ENCODE measurements at regions not wholly inside any gene's neighbourhood (a gene's known extent, or its start where the extent isn't known, plus 50 kb on each side); places are given as distances from the start of the nearest gene placed in this dataset.

DNA sequence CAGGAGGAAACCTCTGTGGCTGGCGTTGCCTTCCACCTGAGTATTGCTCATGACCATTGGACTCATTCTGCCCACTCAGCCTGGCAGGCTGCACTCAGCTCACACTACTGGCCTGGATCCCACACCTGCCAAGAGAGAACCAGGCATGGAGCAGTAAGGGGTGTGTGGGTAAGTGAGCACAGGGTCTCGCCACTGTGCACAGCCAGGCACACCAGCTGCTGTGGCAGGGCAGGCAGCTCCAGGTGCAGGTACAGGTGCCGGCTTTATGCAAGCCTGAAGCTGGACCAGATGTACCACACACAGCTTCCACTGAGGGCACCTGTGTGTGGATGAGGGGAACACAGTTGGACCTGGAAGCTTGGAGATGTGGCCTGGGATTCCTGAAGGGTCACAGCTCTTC lies 295.2 kb upstream of the SNX7 start:
- Histone ChIP-seq H3K4me3 (ENCODE audit: low read length) (no peak overlapping the region), H3K4me1 (ENCODE audit: control insufficient read depth, insufficient read depth, low read length) (no peaks in the 10 kb centered on the region), H3K27ac (ENCODE audit: low read depth, low read length) (no peak overlapping the region), H3K9ac (ENCODE audit: low read length) (no peak overlapping the region), H3K36me3 (ENCODE audit: control insufficient read depth, insufficient read depth, low read length) (no peaks in the 10 kb centered on the region), H3K27me3 (ENCODE audit: control insufficient read depth, insufficient read depth, low read length) (no peaks in the 10 kb centered on the region)

GRCh38 chr1:98364544-98364943 lies 297.0 kb upstream of the SNX7 start:
- Histone ChIP-seq H3K36me3 (ENCODE audit: control insufficient read depth, insufficient read depth, low read length) (no peaks in the 10 kb centered on the region), H3K27me3 (ENCODE audit: control insufficient read depth, insufficient read depth, low read length) (no peaks in the 10 kb centered on the region), H3K9ac (ENCODE audit: low read length) (no peak overlapping the region), H3K4me3 (ENCODE audit: low read length) (no peak overlapping the region), H3K27ac (ENCODE audit: low read depth, low read length) (no peak overlapping the region), H3K4me1 (ENCODE audit: control insufficient read depth, insufficient read depth, low read length) (no peaks in the 10 kb centered on the region)

DNA sequence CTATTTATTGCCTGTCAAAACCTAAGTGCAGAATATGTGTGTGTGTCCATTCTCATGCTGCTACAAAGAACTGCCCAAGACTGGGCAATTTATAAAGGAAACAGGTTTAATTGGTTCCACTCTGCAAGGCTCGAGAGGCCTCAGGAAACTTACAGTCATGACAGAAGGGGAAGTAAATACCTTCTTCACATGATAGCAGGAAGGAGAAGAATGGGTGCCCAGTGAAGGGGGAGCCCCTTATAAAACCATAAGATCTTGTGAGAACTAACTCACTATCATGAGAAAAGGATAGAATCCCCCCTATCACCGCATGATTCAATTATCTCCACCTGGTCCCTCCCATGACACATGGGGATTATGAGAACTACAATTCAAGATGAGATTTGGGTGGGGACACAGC lies 300.7 kb upstream of the SNX7 start:
- H3K27me3 ChIP-seq (ENCODE audit: control insufficient read depth, insufficient read depth, low read length), result no peaks in the 10 kb centered on the region
- H3K4me1 ChIP-seq (ENCODE audit: control insufficient read depth, insufficient read depth, low read length), result no peaks in the 10 kb centered on the region
- no peaks in the 10 kb centered on the region for H3K36me3 ChIP-seq (ENCODE audit: control insufficient read depth, insufficient read depth, low read length)
- no peak overlapping the region for H3K4me3 ChIP-seq (ENCODE audit: low read length)
- H3K9ac ChIP-seq (ENCODE audit: low read length), result no peak overlapping the region
- H3K27ac ChIP-seq (ENCODE audit: low read depth, low read length), result no peak overlapping the region

- no peak overlapping the region for H3K9ac ChIP-seq (ENCODE audit: low read length)
- no peaks in the 10 kb centered on the region for H3K27me3 ChIP-seq (ENCODE audit: control insufficient read depth, insufficient read depth, low read length)
- H3K4me3 ChIP-seq (ENCODE audit: low read length), result no peak overlapping the region
- no peak overlapping the region for H3K27ac ChIP-seq (ENCODE audit: low read depth, low read length)
- H3K4me1 ChIP-seq (ENCODE audit: control insufficient read depth, insufficient read depth, low read length), result no peaks in the 10 kb centered on the region
- no peaks in the 10 kb centered on the region for H3K36me3 ChIP-seq (ENCODE audit: control insufficient read depth, insufficient read depth, low read length)
Observed at GRCh38 chr1:98355656-98356383, 305.7 kb upstream of the SNX7 start.

DNA sequence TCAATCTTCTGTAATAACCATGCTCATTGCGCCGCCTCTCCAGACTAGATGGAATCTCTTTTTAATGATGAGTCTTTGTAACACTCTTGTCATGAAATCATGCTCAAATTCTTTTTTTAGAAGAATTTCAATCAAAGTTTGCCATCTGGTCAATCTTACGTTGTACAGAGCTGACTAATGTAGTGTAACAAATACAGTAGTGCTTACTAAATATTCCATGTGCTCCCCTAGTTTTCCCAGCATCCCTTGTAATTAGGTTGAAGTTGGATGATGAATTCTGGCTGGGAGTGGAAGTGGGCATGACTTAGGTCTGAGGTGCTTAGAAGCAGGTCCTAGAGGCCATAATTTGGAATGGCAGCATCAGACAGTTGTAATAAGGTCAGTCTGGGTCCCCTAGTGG lies 309.1 kb upstream of the SNX7 start:
- Histone ChIP-seq H3K4me1 (ENCODE audit: control insufficient read depth, insufficient read depth, low read length) (no peaks in the 10 kb centered on the region), H3K27me3 (ENCODE audit: control insufficient read depth, insufficient read depth, low read length) (no peaks in the 10 kb centered on the region), H3K4me3 (ENCODE audit: low read length) (no peak overlapping the region), H3K9ac (ENCODE audit: low read length) (no peak overlapping the region), H3K27ac (ENCODE audit: low read depth, low read length) (no peak overlapping the region), H3K36me3 (ENCODE audit: control insufficient read depth, insufficient read depth, low read length) (no peaks in the 10 kb centered on the region)

DNA sequence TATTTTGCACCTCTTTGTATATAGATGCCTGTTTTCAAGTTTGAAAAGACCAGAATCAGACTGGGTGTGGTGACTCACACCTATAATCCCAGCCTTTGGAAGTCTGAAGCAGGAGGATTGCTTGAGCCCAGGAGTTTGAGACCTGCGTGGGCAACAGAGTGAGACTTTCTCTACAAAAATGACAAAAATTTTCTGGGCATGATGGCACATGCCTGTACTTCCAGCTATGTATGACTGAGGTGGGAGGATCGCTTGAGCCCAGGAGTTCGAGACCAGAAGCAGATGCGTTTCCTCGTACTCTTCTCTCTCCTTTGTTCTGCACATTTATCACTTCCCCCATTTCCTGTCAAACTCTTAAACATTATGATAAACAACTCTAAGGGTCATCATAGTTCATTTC lies 310.0 kb upstream of the SNX7 start:
- no peak overlapping the region for H3K9ac ChIP-seq (ENCODE audit: low read length)
- no peak overlapping the region for H3K27ac ChIP-seq (ENCODE audit: low read depth, low read length)
- no peaks in the 10 kb centered on the region for H3K36me3 ChIP-seq (ENCODE audit: control insufficient read depth, insufficient read depth, low read length)
- no peaks in the 10 kb centered on the region for H3K4me1 ChIP-seq (ENCODE audit: control insufficient read depth, insufficient read depth, low read length)
- no peaks in the 10 kb centered on the region for H3K27me3 ChIP-seq (ENCODE audit: control insufficient read depth, insufficient read depth, low read length)
- no peak overlapping the region for H3K4me3 ChIP-seq (ENCODE audit: low read length)

DNA sequence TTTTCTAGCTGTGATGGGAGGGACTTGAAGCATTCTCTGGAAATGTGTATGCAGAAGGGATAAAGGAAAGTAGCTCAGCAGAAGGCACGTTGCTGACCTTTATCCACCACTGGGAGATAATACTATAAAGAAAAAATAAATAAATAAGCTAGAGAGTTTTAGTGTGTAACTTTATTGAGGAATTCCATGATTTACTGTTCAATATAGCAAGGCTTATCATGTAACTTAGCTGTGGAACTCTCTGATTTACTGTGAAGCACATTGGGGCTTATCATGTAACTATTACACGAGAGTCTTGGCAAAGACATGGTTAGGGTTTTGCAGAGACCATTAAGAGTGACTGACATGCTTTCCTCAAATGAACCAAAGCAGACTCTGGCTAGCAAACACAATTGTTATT lies 316.1 kb upstream of the SNX7 start:
- Histone ChIP-seq H3K4me1 (ENCODE audit: control insufficient read depth, insufficient read depth, low read length) (no peaks in the 10 kb centered on the region), H3K9ac (ENCODE audit: low read length) (no peak overlapping the region), H3K4me3 (ENCODE audit: low read length) (no peak overlapping the region), H3K27me3 (ENCODE audit: control insufficient read depth, insufficient read depth, low read length) (no peaks in the 10 kb centered on the region), H3K36me3 (ENCODE audit: control insufficient read depth, insufficient read depth, low read length) (no peaks in the 10 kb centered on the region), H3K27ac (ENCODE audit: low read depth, low read length) (no peak overlapping the region)

DNA sequence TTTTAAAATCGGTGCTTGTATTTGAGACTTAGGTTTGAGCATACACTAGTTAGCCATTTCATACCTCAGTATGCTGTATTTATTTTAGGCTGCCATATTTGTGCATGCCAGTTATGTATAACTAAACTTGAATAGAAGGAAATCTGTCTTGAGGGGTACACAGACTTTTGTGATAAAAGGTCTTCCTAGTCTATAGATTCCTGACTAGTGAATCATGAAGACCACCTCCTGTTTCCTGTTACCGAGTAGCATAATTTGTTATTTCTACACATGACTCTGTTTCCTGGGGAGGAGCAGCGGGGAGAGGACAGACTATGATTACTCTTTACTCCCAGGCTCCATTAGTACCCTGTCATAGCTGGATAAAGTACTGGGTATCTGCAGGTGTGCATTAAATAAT lies 316.8 kb upstream of the SNX7 start:
- no peak overlapping the region for H3K27ac ChIP-seq (ENCODE audit: low read depth, low read length)
- H3K4me3 ChIP-seq (ENCODE audit: low read length), result no peak overlapping the region
- no peak overlapping the region for H3K9ac ChIP-seq (ENCODE audit: low read length)
- H3K36me3 ChIP-seq (ENCODE audit: control insufficient read depth, insufficient read depth, low read length), result no peaks in the 10 kb centered on the region
- H3K27me3 ChIP-seq (ENCODE audit: control insufficient read depth, insufficient read depth, low read length), result no peaks in the 10 kb centered on the region
- no peaks in the 10 kb centered on the region for H3K4me1 ChIP-seq (ENCODE audit: control insufficient read depth, insufficient read depth, low read length)

GRCh38 chr1:98342566-98342965 lies 319.0 kb upstream of the SNX7 start:
- Histone ChIP-seq H3K36me3 (ENCODE audit: control insufficient read depth, insufficient read depth, low read length) (no peaks in the 10 kb centered on the region), H3K27me3 (ENCODE audit: control insufficient read depth, insufficient read depth, low read length) (no peaks in the 10 kb centered on the region), H3K4me1 (ENCODE audit: control insufficient read depth, insufficient read depth, low read length) (no peaks in the 10 kb centered on the region), H3K27ac (ENCODE audit: low read depth, low read length) (no peak overlapping the region), H3K4me3 (ENCODE audit: low read length) (no peak overlapping the region), H3K9ac (ENCODE audit: low read length) (no peak overlapping the region)

GRCh38 chr1:98340511-98340910 lies 321.0 kb upstream of the SNX7 start:
- H3K27me3 ChIP-seq (ENCODE audit: control insufficient read depth, insufficient read depth, low read length), result no peaks in the 10 kb centered on the region
- H3K36me3 ChIP-seq (ENCODE audit: control insufficient read depth, insufficient read depth, low read length), result no peaks in the 10 kb centered on the region
- H3K4me1 ChIP-seq (ENCODE audit: control insufficient read depth, insufficient read depth, low read length), result no peaks in the 10 kb centered on the region
- no peak overlapping the region for H3K4me3 ChIP-seq (ENCODE audit: low read length)
- H3K27ac ChIP-seq (ENCODE audit: low read depth, low read length), result no peak overlapping the region
- H3K9ac ChIP-seq (ENCODE audit: low read length), result no peak overlapping the region

DNA sequence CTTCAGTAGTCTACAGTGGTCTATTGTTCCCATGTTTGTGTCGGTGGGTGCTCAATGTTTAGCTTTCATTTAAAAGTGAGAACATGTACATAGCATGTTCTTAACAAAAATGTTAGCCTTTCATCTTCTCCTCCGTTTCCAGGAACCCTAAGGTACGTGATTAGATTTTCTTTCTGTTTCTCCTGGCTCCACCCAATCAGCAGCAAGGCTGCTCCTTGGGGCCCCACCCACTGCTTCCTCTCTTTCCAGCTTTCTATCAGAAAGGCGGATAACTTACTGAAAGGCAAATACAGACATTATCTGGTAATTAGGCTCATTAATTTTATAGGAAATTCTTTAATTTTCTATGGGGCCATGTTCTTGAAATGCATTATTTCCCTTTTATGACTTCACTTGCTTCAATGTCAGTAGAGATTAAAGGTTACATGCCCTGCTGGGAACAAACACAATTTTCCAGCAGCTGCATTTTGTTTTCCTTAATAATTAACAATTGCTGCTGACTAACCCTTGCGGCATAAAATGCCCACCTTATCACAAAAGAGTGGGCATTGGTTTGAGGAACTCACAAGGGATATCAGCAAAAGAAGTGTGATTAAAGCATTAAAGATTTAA lies 324.9 kb upstream of the SNX7 start:
- Histone ChIP-seq H3K4me3 (ENCODE audit: low read length) (no peak overlapping the region), H3K4me1 (ENCODE audit: control insufficient read depth, insufficient read depth, low read length) (no peaks in the 10 kb centered on the region), H3K9ac (ENCODE audit: low read length) (no peak overlapping the region), H3K27me3 (ENCODE audit: control insufficient read depth, insufficient read depth, low read length) (no peaks in the 10 kb centered on the region), H3K27ac (ENCODE audit: low read depth, low read length) (no peak overlapping the region), H3K36me3 (ENCODE audit: control insufficient read depth, insufficient read depth, low read length) (no peaks in the 10 kb centered on the region)

DNA sequence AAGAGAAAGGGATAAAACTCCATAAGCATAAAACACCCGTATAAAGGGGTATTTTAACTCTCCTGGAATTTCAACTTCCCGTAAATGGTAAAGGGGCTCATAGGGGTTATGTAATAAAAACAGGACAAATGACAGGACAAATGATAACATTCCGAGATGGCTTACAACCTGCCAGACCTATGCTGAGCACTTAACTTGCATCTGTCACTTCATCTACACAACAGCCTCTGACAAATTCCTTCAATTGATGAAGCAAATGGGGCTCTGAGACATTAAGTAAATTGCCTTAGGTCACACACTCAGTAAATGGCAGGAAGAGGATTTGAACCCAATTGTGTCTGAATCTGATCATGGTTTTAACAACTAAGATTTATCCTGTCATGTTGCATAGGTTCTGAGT lies 327.6 kb upstream of the SNX7 start:
- H3K9ac ChIP-seq (ENCODE audit: low read length), result no peak overlapping the region
- no peaks in the 10 kb centered on the region for H3K4me1 ChIP-seq (ENCODE audit: control insufficient read depth, insufficient read depth, low read length)
- H3K4me3 ChIP-seq (ENCODE audit: low read length), result no peak overlapping the region
- H3K27ac ChIP-seq (ENCODE audit: low read depth, low read length), result no peak overlapping the region
- no peaks in the 10 kb centered on the region for H3K27me3 ChIP-seq (ENCODE audit: control insufficient read depth, insufficient read depth, low read length)
- no peaks in the 10 kb centered on the region for H3K36me3 ChIP-seq (ENCODE audit: control insufficient read depth, insufficient read depth, low read length)

DNA sequence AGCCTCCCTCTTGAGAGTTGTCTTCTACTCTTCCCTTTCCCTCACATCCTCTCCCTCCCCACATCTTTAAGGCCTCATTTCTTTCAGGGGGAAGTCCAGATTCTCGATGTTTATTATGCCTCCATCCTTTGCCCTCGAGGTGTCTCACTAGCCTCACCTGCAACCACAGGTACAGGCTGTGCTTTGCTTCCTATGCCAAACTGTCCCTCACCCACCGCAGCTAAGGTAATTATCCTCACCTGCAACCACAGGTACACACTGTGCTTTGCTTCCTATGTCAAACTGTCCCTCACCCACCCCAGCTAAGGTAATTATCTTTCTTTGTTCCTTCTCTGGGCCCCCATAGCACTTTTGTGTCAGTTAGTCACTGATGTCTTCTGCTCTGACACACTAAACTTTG lies 328.1 kb upstream of the SNX7 start:
- no peak overlapping the region for H3K9ac ChIP-seq (ENCODE audit: low read length)
- H3K27me3 ChIP-seq (ENCODE audit: control insufficient read depth, insufficient read depth, low read length), result no peaks in the 10 kb centered on the region
- H3K4me3 ChIP-seq (ENCODE audit: low read length), result no peak overlapping the region
- H3K4me1 ChIP-seq (ENCODE audit: control insufficient read depth, insufficient read depth, low read length), result no peaks in the 10 kb centered on the region
- no peaks in the 10 kb centered on the region for H3K36me3 ChIP-seq (ENCODE audit: control insufficient read depth, insufficient read depth, low read length)
- no peak overlapping the region for H3K27ac ChIP-seq (ENCODE audit: low read depth, low read length)
